Common myeloid progenitor, CD34-positive (primary cell): ENCODE measurements at regions not wholly inside any gene's neighbourhood (a gene's known extent, or its start where the extent isn't known, plus 50 kb on each side); places are given as distances from the start of the nearest gene placed in this dataset.

Source experiments
- CTCF ChIA-PET: fragments of 350-600 bp; sonication (Branson Sonifier 250); formaldehyde crosslinking; loops from one replicate; lab custom pipeline; 2021; ENCODE audit warnings: antibody characterized with exemption; lab: Charles Lee
- POLR2A ChIA-PET: fragments of 350-600 bp; sonication (Branson Sonifier 250); formaldehyde crosslinking; loops from one replicate; lab custom pipeline; 2021; ENCODE audit warnings: antibody characterized with exemption; lab: Charles Lee
- DNase-seq, 3 donors: peaks; one replicate each; pipeline versions ENCODE4 v3.0.0 to v3.0.0-alpha.2; 2013
- H3K27ac ChIP-seq, 2 experiments: 1 replicate in 1 of 2; 2 replicates in 1 of 2; pipeline ENCODE4 v1.7.0; 2013; ENCODE audit warnings: inconsistent platforms in 2 of 2, low read length in 2 of 2, mild to moderate bottlenecking in 2 of 2, low read depth in 1 of 2, moderate library complexity in 1 of 2; ENCODE audit not compliant: severe bottlenecking in 2 of 2, insufficient read depth in 1 of 2, poor library complexity in 1 of 2
- H3K27me3 ChIP-seq, 5 experiments: replicated peaks in 2 of 5; 1 replicate in 3 of 5; 2 replicates in 2 of 5; pipeline versions ENCODE4 v1.6.1 to v1.7.0; 2013; ENCODE audit warnings: low read length in 4 of 5, mild to moderate bottlenecking in 2 of 5, moderate library complexity in 2 of 5, inconsistent platforms in 1 of 5; ENCODE audit not compliant: insufficient read depth in 5 of 5, control insufficient read depth in 4 of 5
- H3K36me3 ChIP-seq, 4 experiments: 1 replicate in 2 of 4; 2 replicates in 2 of 4; pipeline versions ENCODE4 v1.6.1 to v1.7.0; 2013; ENCODE audit warnings: low read length in 3 of 4, control low read depth in 1 of 4, mild to moderate bottlenecking in 1 of 4; ENCODE audit not compliant: control insufficient read depth in 4 of 4, insufficient read depth in 4 of 4
- H3K4me1 ChIP-seq, 4 experiments: 1 replicate in 3 of 4; 2 replicates in 1 of 4; pipeline versions ENCODE4 v1.6.1 to v1.7.1; 2013; ENCODE audit warnings: low read length in 3 of 4, mild to moderate bottlenecking in 3 of 4, control low read depth in 1 of 4, inconsistent platforms in 1 of 4, moderate library complexity in 1 of 4; ENCODE audit not compliant: control insufficient read depth in 4 of 4, insufficient read depth in 4 of 4; ENCODE audit errors: control extremely low read depth in 1 of 4
- H3K4me3 ChIP-seq, 7 experiments: 1 replicate in 4 of 7; 2 replicates in 3 of 7; pipeline versions ENCODE4 v1.5.1 to v1.7.0; 2013; ENCODE audit warnings: mild to moderate bottlenecking in 7 of 7, low read length in 6 of 7, moderate library complexity in 6 of 7, inconsistent platforms in 2 of 7, low read depth in 2 of 7, control low read depth in 1 of 7; ENCODE audit not compliant: insufficient read depth in 4 of 7, control insufficient read depth in 1 of 7; ENCODE audit errors: extremely low read depth in 1 of 7
- H3K9me3 ChIP-seq, 5 experiments: 1 replicate in 4 of 5; 2 replicates in 1 of 5; pipeline versions ENCODE4 v1.6.1 to v1.7.1; 2013; ENCODE audit warnings: low read length in 4 of 5, mild to moderate bottlenecking in 2 of 5, inconsistent platforms in 1 of 5, low read depth in 1 of 5, moderate library complexity in 1 of 5; ENCODE audit not compliant: control insufficient read depth in 4 of 5, insufficient read depth in 2 of 5; ENCODE audit errors: control extremely low read depth in 1 of 5
- WGBS: methylation state at CpG from one replicate; pipeline ENCODE4 v1.1.5; 2013; ENCODE audit not compliant: insufficient coverage; 5-methylcytosine and 5-hydroxymethylcytosine counted together

GRCh38 chr10:28139138-28139537 lies 140.3 kb upstream of the ODAD2 start:
- Histone ChIP-seq H3K27me3 (no peaks in the 10 kb centered on the region), H3K9me3 (peaks cover 0 to 29% (median 3%) of the 10 kb centered on the region in 5 experiments), H3K27ac (no peak overlapping the region), H3K4me3 (no peak overlapping the region), H3K4me1 (no peaks in the 10 kb centered on the region), H3K36me3 (peaks cover 0 to 3% (median 0%) of the 10 kb centered on the region in 4 experiments)
- DNase-seq = no peak
- ChIA-PET CTCF (interaction anchor here (1.4 kb wide), 1 partner anchor 20 kb away, joined by 3 read pairs; no protein-coding TSS in a partner anchor), POLR2A (no interaction called here)
- 100% methylated on average over 1 of the region's 2 CpGs for WGBS

GRCh38 chr10:28137907-28138880 lies 139.3 kb upstream of the ODAD2 start:
- no peak for DNase-seq
- H3K9me3 ChIP-seq = peaks cover 0 to 34% (median 3%) of the 10 kb centered on the region in 5 experiments
- no peaks in the 10 kb centered on the region for H3K4me1 ChIP-seq
- H3K27ac ChIP-seq = no peak overlapping the region
- no CpG with 5 or more reads among the region's 1 CpG for WGBS
- ChIA-PET CTCF (interaction anchor here (1.4 kb wide), 1 partner anchor 21 kb away, joined by 3 read pairs; no protein-coding TSS in a partner anchor), POLR2A (no interaction called here)
- H3K27me3 ChIP-seq = no peaks in the 10 kb centered on the region
- no peak overlapping the region for H3K4me3 ChIP-seq
- H3K36me3 ChIP-seq = peaks cover 0 to 3% (median 0%) of the 10 kb centered on the region in 4 experiments

GRCh38 chr10:28135258-28135657 lies 136.4 kb upstream of the ODAD2 start:
- Histone ChIP-seq H3K27me3 (no peaks in the 10 kb centered on the region), H3K4me1 (no peaks in the 10 kb centered on the region), H3K9me3 (peaks cover 0 to 38% (median 4%) of the 10 kb centered on the region in 5 experiments), H3K36me3 (peaks cover 0 to 3% (median 0%) of the 10 kb centered on the region in 4 experiments), H3K4me3 (no peak overlapping the region), H3K27ac (no peak overlapping the region)
- CTCF ChIA-PET = no interaction called here
- POLR2A ChIA-PET = no interaction called here
- no peak for DNase-seq

- 92% methylated on average over 2 of the region's 3 CpGs for WGBS
- ChIA-PET CTCF (interaction anchor here (1.1 kb wide), 1 partner anchor 25 kb away, joined by 3 read pairs; no protein-coding TSS in a partner anchor), POLR2A (no interaction called here)
- Histone ChIP-seq H3K27ac (no peak overlapping the region), H3K36me3 (peaks cover 0 to 9% (median 2%) of the 10 kb centered on the region in 4 experiments), H3K4me1 (no peaks in the 10 kb centered on the region), H3K9me3 (peaks cover 0 to 19% (median 2%) of the 10 kb centered on the region in 5 experiments), H3K27me3 (no peaks in the 10 kb centered on the region), H3K4me3 (no peak overlapping the region)
- DNase-seq = no peak
These were observed 131.4 kb upstream of the ODAD2 start for GRCh38 chr10:28130267-28130666.

- DNase-seq = no peak
- peaks cover 0 to 5% (median under 1%) of the 10 kb centered on the region in 5 experiments for H3K9me3 ChIP-seq
- no peaks in the 10 kb centered on the region for H3K27me3 ChIP-seq
- peaks cover 0 to 16% (median 5%) of the 10 kb centered on the region in 4 experiments for H3K36me3 ChIP-seq
- 100% methylated on average over 3 of the region's 3 CpGs for WGBS
- ChIA-PET CTCF (interaction anchor here (0.6 kb wide), 1 partner anchor 408 kb away, joined by 3 read pairs; no protein-coding TSS in a partner anchor), POLR2A (no interaction called here)
- H3K4me1 ChIP-seq = no peaks in the 10 kb centered on the region
- H3K4me3 ChIP-seq = no peak overlapping the region
- H3K27ac ChIP-seq = no peak overlapping the region
These were observed 129.0 kb upstream of the ODAD2 start for GRCh38 chr10:28127881-28128280.

GRCh38 chr10:28125701-28126100 lies 126.8 kb upstream of the ODAD2 start:
- Histone ChIP-seq H3K36me3 (peaks cover 0 to 16% (median 6%) of the 10 kb centered on the region in 4 experiments), H3K4me3 (no peak overlapping the region), H3K27me3 (no peaks in the 10 kb centered on the region), H3K9me3 (peaks cover 0 to 3% (median 0%) of the 10 kb centered on the region in 5 experiments), H3K27ac (no peak overlapping the region), H3K4me1 (no peaks in the 10 kb centered on the region)
- DNase-seq = no peak
- POLR2A ChIA-PET = no interaction called here
- CTCF ChIA-PET = no interaction called here

GRCh38 chr10:28120795-28121194 lies 121.9 kb upstream of the ODAD2 start:
- no peaks in the 10 kb centered on the region for H3K9me3 ChIP-seq
- no peak overlapping the region for H3K4me3 ChIP-seq
- WGBS = 86% methylated on average over 1 of the region's 4 CpGs
- H3K36me3 ChIP-seq = peaks cover 0 to 9% (median 6%) of the 10 kb centered on the region in 4 experiments
- ChIA-PET POLR2A (no interaction called here), CTCF (no interaction called here)
- H3K27ac ChIP-seq = no peak overlapping the region
- no peaks in the 10 kb centered on the region for H3K4me1 ChIP-seq
- no peaks in the 10 kb centered on the region for H3K27me3 ChIP-seq
- no peak for DNase-seq
